IPS DF 6.9 (cell line): ENCODE measurements at regions not wholly inside any gene's neighbourhood (a gene's known extent, or its start where the extent isn't known, plus 50 kb on each side); places are given as distances from the start of the nearest gene placed in this dataset.
"Not testable (repeated sequence)": the region's sequence is repeated elsewhere in the genome, so short reads cannot be mapped to it uniquely, and the experiment has no call there.

ENCODE experiments used
- DNase-seq: peaks from one replicate; pipeline ENCODE4 v3.0.0-alpha.2; 2013; ENCODE audit warnings: low read depth, low spot score
- H3K27ac ChIP-seq: one replicate; pipeline ENCODE4 v1.5.1; 2013; ENCODE audit warnings: low read length, control low read depth
- H3K27me3 ChIP-seq: 2 replicates; pipeline ENCODE4 v1.6.1; 2013; ENCODE audit warnings: mild to moderate bottlenecking, low read length; ENCODE audit not compliant: control insufficient read depth, insufficient read depth
- H3K36me3 ChIP-seq: 2 replicates; pipeline ENCODE4 v1.6.1; 2013; ENCODE audit warnings: low read length; ENCODE audit not compliant: control insufficient read depth, insufficient read depth
- H3K4me1 ChIP-seq: 2 replicates; pipeline ENCODE4 v1.6.1; 2013; ENCODE audit warnings: low read length; ENCODE audit not compliant: control insufficient read depth, insufficient read depth
- H3K4me3 ChIP-seq: 2 replicates; pipeline ENCODE4 v1.5.1; 2013; ENCODE audit warnings: mild to moderate bottlenecking, low read length
- H3K9me3 ChIP-seq: 2 replicates; pipeline ENCODE4 v1.6.1; 2013; ENCODE audit warnings: low read length, inconsistent platforms; ENCODE audit not compliant: control insufficient read depth, insufficient read depth
- WGBS: extraction: QIAGEN DNeasy Blood & Tissue Kit; methylation state at CpG from one replicate; pipeline ENCODE4 v1.1.7; 2013; ENCODE audit warnings: mixed read lengths, missing lambda C conversion rate; ENCODE audit not compliant: insufficient read length, insufficient coverage; 5-methylcytosine and 5-hydroxymethylcytosine counted together

- Histone ChIP-seq H3K27ac (no peak overlapping the region), H3K4me3 (no peak overlapping the region), H3K27me3 (no peaks in the 10 kb centered on the region), H3K4me1 (no peaks in the 10 kb centered on the region), H3K36me3 (no peaks in the 10 kb centered on the region; the same call in 1 of the 2 replicates), H3K9me3 (peaks cover 14% of the 10 kb centered on the region)
- no CpG with 5 or more reads among the region's 18 CpGs for WGBS
- DNase-seq: no peak
Observed at GRCh38 chr22:49677495-49677889, 150.2 kb downstream of the BRD1 start.

GRCh38 chr22:49676783-49677494, 150.7 kb downstream of the BRD1 start:
- no CpG with 5 or more reads among the region's 9 CpGs for WGBS
- Histone ChIP-seq H3K9me3 (peaks cover 15% of the 10 kb centered on the region), H3K4me1 (no peaks in the 10 kb centered on the region), H3K27ac (no peak overlapping the region), H3K27me3 (no peaks in the 10 kb centered on the region), H3K36me3 (no peaks in the 10 kb centered on the region; the same call in 1 of the 2 replicates), H3K4me3 (no peak overlapping the region)
- no peak for DNase-seq

- WGBS: no CpG with 5 or more reads among the region's 5 CpGs
- no peaks in the 10 kb centered on the region for H3K4me1 ChIP-seq
- H3K9me3 ChIP-seq: peaks cover 19% of the 10 kb centered on the region
- DNase-seq: no peak
- H3K27me3 ChIP-seq: no peaks in the 10 kb centered on the region
- H3K27ac ChIP-seq: no peak overlapping the region
- no peak overlapping the region for H3K4me3 ChIP-seq
- H3K36me3 ChIP-seq: no peaks in the 10 kb centered on the region; the same call in 1 of the 2 replicates
Observed at GRCh38 chr22:49676230-49676629, 151.4 kb downstream of the BRD1 start.

- Histone ChIP-seq H3K4me1 (no peaks in the 10 kb centered on the region), H3K27ac (no peak overlapping the region), H3K4me3 (no peak overlapping the region), H3K9me3 (peaks cover 21% of the 10 kb centered on the region), H3K36me3 (no peaks in the 10 kb centered on the region; the same call in 1 of the 2 replicates), H3K27me3 (no peaks in the 10 kb centered on the region)
- no peak for DNase-seq
- WGBS: no CpG with 5 or more reads among the region's 12 CpGs
Observed at GRCh38 chr22:49674479-49675050, 153.1 kb downstream of the BRD1 start.

- no peak overlapping the region for H3K27ac ChIP-seq
- peaks cover 25% of the 10 kb centered on the region for H3K9me3 ChIP-seq
- H3K4me3 ChIP-seq: no peak overlapping the region
- no peaks in the 10 kb centered on the region for H3K4me1 ChIP-seq
- no peaks in the 10 kb centered on the region for H3K27me3 ChIP-seq
- no CpG with 5 or more reads among the region's 14 CpGs for WGBS
- no peaks in the 10 kb centered on the region; the same call in 1 of the 2 replicates for H3K36me3 ChIP-seq
- DNase-seq: no peak
Observed at GRCh38 chr22:49673048-49673447, 154.6 kb downstream of the BRD1 start.

GRCh38 chr22:49672014-49672516, 155.6 kb downstream of the BRD1 start:
- no peak overlapping the region for H3K4me3 ChIP-seq
- no peaks in the 10 kb centered on the region for H3K4me1 ChIP-seq
- WGBS: no CpG with 5 or more reads among the region's 17 CpGs
- no peak overlapping the region for H3K27ac ChIP-seq
- H3K9me3 ChIP-seq: peaks cover 20% of the 10 kb centered on the region
- no peaks in the 10 kb centered on the region; the same call in 1 of the 2 replicates for H3K36me3 ChIP-seq
- no peaks in the 10 kb centered on the region for H3K27me3 ChIP-seq
- DNase-seq: no peak

GRCh38 chr22:49671331-49672013, 156.2 kb downstream of the BRD1 start:
- H3K27me3 ChIP-seq: no peaks in the 10 kb centered on the region
- no peaks in the 10 kb centered on the region for H3K4me1 ChIP-seq
- no peak for DNase-seq
- no peak overlapping the region for H3K4me3 ChIP-seq
- no peaks in the 10 kb centered on the region; the same call in 1 of the 2 replicates for H3K36me3 ChIP-seq
- H3K9me3 ChIP-seq: peaks cover 17% of the 10 kb centered on the region
- no peak overlapping the region for H3K27ac ChIP-seq
- WGBS: no CpG with 5 or more reads among the region's 28 CpGs

- WGBS: no CpG with 5 or more reads among the region's 69 CpGs
- H3K4me3 ChIP-seq: no peak overlapping the region
- no peaks in the 10 kb centered on the region; the same call in 1 of the 2 replicates for H3K36me3 ChIP-seq
- H3K9me3 ChIP-seq: peaks cover 19% of the 10 kb centered on the region
- no peak overlapping the region for H3K27ac ChIP-seq
- H3K27me3 ChIP-seq: no peaks in the 10 kb centered on the region
- no peaks in the 10 kb centered on the region for H3K4me1 ChIP-seq
- DNase-seq: no peak
Observed at GRCh38 chr22:49670456-49671330, 157.0 kb downstream of the BRD1 start.

GRCh38 chr22:49669969-49670455, 157.7 kb downstream of the BRD1 start:
- WGBS: no CpG with 5 or more reads among the region's 33 CpGs
- H3K27me3 ChIP-seq, H3K4me3 ChIP-seq: not testable (repeated sequence)

More at GRCh38 chr22:49669969-49670455, 157.7 kb downstream of the BRD1 start:
- H3K9me3 ChIP-seq: peaks cover 19% of the 10 kb centered on the region
- not testable (repeated sequence) for H3K36me3 ChIP-seq, H3K27ac ChIP-seq, H3K4me1 ChIP-seq, DNase-seq
